Lung (tissue), 11 donors: ENCODE measurements at regions not wholly inside any gene's neighbourhood (a gene's known extent, or its start where the extent isn't known, plus 50 kb on each side); places are given as distances from the start of the nearest gene placed in this dataset.

Experiments used
- ATAC-seq: fragments of 200-7000 bp; cut with Tn5 transposase; one replicate; pipeline ENCODE4 v1.9.1; 2020; ENCODE audit warnings: moderate number of reproducible peaks; ENCODE audit not compliant: insufficient read depth, low FRiP score
- DNase-seq, 3 donors: peaks; one replicate each; pipeline ENCODE4 v3.0.0-alpha.2; 2013 to 2017
- H3K27ac ChIP-seq, 2 donors: one replicate each; pipeline ENCODE4 v1.5.1; 2013; ENCODE audit warnings: mild to moderate bottlenecking in 2 of 2, moderate library complexity in 2 of 2, control low read depth in 1 of 2, inconsistent platforms in 1 of 2, low read depth in 1 of 2, low read length in 1 of 2
- H3K27me3 ChIP-seq, 3 donors: one replicate each; pipeline ENCODE4 v1.5.1; 2013; ENCODE audit warnings: low read length in 2 of 3; ENCODE audit not compliant: control insufficient read depth in 3 of 3, insufficient read depth in 3 of 3
- H3K36me3 ChIP-seq, 4 donors: one replicate each; pipeline ENCODE4 v1.5.1; 2013; ENCODE audit warnings: low read length in 4 of 4, mild to moderate bottlenecking in 1 of 4, moderate library complexity in 1 of 4; ENCODE audit not compliant: control insufficient read depth in 4 of 4, insufficient read depth in 4 of 4
- H3K4me1 ChIP-seq, 5 donors: one replicate each; pipeline ENCODE4 v1.5.1; 2013; ENCODE audit warnings: low read length in 5 of 5, mild to moderate bottlenecking in 2 of 5, moderate library complexity in 1 of 5; ENCODE audit not compliant: control insufficient read depth in 5 of 5, insufficient read depth in 5 of 5
- H3K4me3 ChIP-seq: one replicate; pipeline ENCODE4 v1.5.1; 2013; ENCODE audit warnings: mild to moderate bottlenecking, control low read depth, moderate library complexity
- H3K9ac ChIP-seq, 2 donors: one replicate each; pipeline ENCODE4 v1.5.1; 2013; ENCODE audit warnings: low read length in 2 of 2, control low read depth in 1 of 2; ENCODE audit not compliant: insufficient read depth in 1 of 2
- H3K9me3 ChIP-seq, 4 donors: one replicate each; pipeline ENCODE4 v1.5.1; 2013; ENCODE audit warnings: low read length in 3 of 4, mild to moderate bottlenecking in 1 of 4, moderate library complexity in 1 of 4; ENCODE audit not compliant: control insufficient read depth in 4 of 4, insufficient read depth in 3 of 4
- WGBS, 2 donors: extraction: QIAGEN DNeasy Blood & Tissue Kit; methylation state at CpG; one replicate each; pipeline ENCODE4 v1.1.7; 2013; 5-methylcytosine and 5-hydroxymethylcytosine counted together
- TF ChIP-seq, protein P1 (sequence below): IDR thresholded peaks from 2 replicates; pipeline ENCODE4 v1.5.1; 2012; ENCODE audit warnings: mild to moderate bottlenecking; ENCODE audit errors: control extremely low read depth, extremely low read depth
- donor health status: control.
- donor health status: control.
- donor health status: Bipolar disorder and iron deficiency.
- donor health status: healthy.
- donor health status: DM: yes; HTN: yes; CAD: no.

DNA sequence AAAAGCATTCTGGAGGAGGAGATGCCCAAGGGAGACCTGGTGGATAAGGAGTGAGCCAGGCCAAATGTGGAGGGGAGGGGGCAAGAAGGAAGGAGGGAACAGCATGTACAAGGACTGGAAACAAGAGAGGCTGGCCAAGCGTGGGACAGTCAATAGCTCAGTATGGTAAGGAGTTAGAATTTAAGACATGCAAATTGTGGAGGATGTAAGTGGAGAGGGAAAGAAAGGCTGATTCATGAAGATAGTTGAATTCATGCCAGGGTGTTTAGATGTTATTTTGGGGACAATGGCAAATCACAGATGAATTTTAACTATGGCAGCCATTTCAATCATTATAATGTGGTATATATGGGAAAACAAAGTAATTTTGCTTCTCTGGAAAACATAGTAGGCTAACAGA, 462.3 kb downstream of the MEIS1 start:
- no peak overlapping the region for H3K27ac ChIP-seq
- WGBS, 2 donors: 75 to 82% methylated on average over 1 of the region's 1 CpG
- ATAC-seq: no peak

DNA sequence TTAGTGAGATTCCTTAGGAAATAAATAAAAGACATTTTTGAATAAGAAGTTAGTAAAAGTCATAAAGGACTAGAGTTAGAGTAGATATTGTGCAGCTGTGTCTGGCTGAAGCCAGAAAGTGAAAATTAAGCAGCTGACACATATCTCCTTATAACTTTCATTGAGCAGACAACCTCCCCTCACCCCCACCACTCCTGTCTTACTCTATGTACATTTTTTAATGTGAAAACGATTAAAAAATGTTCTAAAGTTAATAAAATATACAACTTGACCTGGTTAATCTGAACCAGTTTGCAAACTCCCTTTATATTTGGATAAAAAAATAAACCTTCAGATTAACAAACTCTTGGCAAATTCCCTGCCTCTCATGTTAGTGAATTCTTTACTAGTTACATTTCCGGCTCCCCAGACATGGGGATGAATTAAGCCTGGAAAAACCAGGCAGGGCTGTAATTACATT, 462.8 kb downstream of the MEIS1 start:
- H3K27ac ChIP-seq: no peak overlapping the region
- H3K9me3 ChIP-seq: no peaks in the 10 kb centered on the region
- no peak for ATAC-seq
- no peaks in the 10 kb centered on the region for H3K27me3 ChIP-seq
- DNase-seq: peak; percentile 25 to 87 (median 78)
- 45 to 66% methylated on average over 2 of the region's 2 CpGs for WGBS, 2 donors
- H3K36me3 ChIP-seq: no peaks in the 10 kb centered on the region
- H3K4me1 ChIP-seq: peaks cover 2 to 25% (median 8%) of the 10 kb centered on the region in 5 donors
- no peak overlapping the region for H3K4me3 ChIP-seq
- TF ChIP-seq, protein P1, sequence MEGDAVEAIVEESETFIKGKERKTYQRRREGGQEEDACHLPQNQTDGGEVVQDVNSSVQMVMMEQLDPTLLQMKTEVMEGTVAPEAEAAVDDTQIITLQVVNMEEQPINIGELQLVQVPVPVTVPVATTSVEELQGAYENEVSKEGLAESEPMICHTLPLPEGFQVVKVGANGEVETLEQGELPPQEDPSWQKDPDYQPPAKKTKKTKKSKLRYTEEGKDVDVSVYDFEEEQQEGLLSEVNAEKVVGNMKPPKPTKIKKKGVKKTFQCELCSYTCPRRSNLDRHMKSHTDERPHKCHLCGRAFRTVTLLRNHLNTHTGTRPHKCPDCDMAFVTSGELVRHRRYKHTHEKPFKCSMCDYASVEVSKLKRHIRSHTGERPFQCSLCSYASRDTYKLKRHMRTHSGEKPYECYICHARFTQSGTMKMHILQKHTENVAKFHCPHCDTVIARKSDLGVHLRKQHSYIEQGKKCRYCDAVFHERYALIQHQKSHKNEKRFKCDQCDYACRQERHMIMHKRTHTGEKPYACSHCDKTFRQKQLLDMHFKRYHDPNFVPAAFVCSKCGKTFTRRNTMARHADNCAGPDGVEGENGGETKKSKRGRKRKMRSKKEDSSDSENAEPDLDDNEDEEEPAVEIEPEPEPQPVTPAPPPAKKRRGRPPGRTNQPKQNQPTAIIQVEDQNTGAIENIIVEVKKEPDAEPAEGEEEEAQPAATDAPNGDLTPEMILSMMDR: no peak
- no peak overlapping the region for H3K9ac ChIP-seq

More for the DNA sequence above, 462.3 kb downstream of the MEIS1 start:
- Histone ChIP-seq H3K4me1 (peaks cover 2 to 25% (median 8%) of the 10 kb centered on the region in 5 donors), H3K27me3 (no peaks in the 10 kb centered on the region), H3K36me3 (no peaks in the 10 kb centered on the region), H3K9me3 (no peaks in the 10 kb centered on the region), H3K9ac (no peak overlapping the region), H3K4me3 (no peak overlapping the region)
- DNase-seq: peak in 1 of 3 donors; percentile 71
- TF ChIP-seq, protein P1: no peak

DNA sequence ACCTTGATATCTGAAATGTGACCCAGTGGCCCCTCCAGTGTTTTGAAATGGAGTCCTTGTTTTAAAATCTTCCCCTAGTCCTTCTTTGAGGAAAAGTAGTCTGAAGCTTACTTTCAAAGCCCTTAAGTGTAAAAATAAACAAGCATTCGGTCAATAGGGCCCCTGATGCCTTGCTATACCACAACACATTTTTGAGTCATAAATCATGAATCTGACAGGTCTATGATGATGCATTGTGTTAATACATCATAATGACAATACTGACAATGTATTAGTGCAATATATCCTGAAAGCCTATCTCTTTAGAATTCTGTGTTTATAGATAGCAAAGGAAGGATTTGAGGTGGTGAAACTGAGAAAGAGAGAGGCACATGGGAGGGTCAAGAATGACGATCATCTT, 464.2 kb downstream of the MEIS1 start:
- 58 to 70% methylated on average over 2 of the region's 2 CpGs for WGBS, 2 donors
- no peaks in the 10 kb centered on the region for H3K27me3 ChIP-seq
- no peak overlapping the region for H3K9ac ChIP-seq
- DNase-seq (no peak), ATAC-seq (no peak)
- TF ChIP-seq, protein P1: no peak
- peaks cover 2 to 25% (median 8%) of the 10 kb centered on the region in 5 donors for H3K4me1 ChIP-seq
- no peaks in the 10 kb centered on the region for H3K36me3 ChIP-seq
- H3K27ac ChIP-seq: no peak overlapping the region
- no peak overlapping the region for H3K4me3 ChIP-seq
- no peaks in the 10 kb centered on the region for H3K9me3 ChIP-seq

DNA sequence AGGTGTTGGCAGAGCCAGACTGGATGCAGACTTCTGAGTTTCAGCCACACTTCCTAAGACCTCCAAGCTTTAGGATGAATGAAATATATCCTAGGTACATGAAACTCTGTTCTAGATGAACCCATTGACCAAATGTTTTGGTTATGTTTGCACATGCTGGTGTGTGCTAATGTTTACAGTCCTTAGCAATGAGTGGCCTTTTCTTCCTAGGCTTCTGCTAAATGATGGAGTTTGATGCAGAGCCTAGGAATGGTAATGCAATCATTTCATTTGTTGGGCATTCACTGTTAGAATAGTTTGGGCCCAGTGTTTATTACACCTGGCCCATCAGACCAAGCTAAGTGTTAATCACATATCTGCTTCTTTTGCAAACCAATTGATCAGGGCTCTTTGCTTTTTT, 464.7 kb downstream of the MEIS1 start:
- TF ChIP-seq, protein P1: no peak
- no peaks in the 10 kb centered on the region for H3K9me3 ChIP-seq

More for the DNA sequence above, 464.7 kb downstream of the MEIS1 start:
- H3K4me3 ChIP-seq: no peak overlapping the region
- no peak overlapping the region for H3K27ac ChIP-seq
- H3K27me3 ChIP-seq: no peaks in the 10 kb centered on the region
- no peaks in the 10 kb centered on the region for H3K36me3 ChIP-seq
- DNase-seq: no peak
- ATAC-seq: no peak
- H3K4me1 ChIP-seq: peaks cover 2 to 25% (median 8%) of the 10 kb centered on the region in 5 donors
- no peak overlapping the region for H3K9ac ChIP-seq
